WTC11 (cell line): ENCODE measurements at regions not wholly inside any gene's neighbourhood (a gene's known extent, or its start where the extent isn't known, plus 50 kb on each side); places are given as distances from the start of the nearest gene placed in this dataset.

Source experiments
- ATF1 ChIP-seq: sonication (generic); formaldehyde crosslinking; IDR thresholded peaks from 2 replicates; pipeline ENCODE4 v1.8.1; 2023; ENCODE audit warnings: mild to moderate bottlenecking, moderate library complexity, missing genetic modification reagents
- CREB1 ChIP-seq: sonication (generic); formaldehyde crosslinking; IDR thresholded peaks from 2 replicates; pipeline ENCODE4 v1.8.0; 2023; ENCODE audit warnings: mild to moderate bottlenecking, missing genetic modification reagents
- CTCF ChIP-seq: fragments of 200-600 bp; IDR thresholded peaks from 2 replicates; pipeline ENCODE4 v1.8.0; 2022; ENCODE audit warnings: antibody characterized with exemption
- ELF4 ChIP-seq: sonication (generic); formaldehyde crosslinking; IDR thresholded peaks from 2 replicates; pipeline ENCODE4 v1.8.1; 2022; ENCODE audit warnings: low read depth, mild to moderate bottlenecking, moderate library complexity, missing genetic modification reagents
- ETV6 ChIP-seq: sonication (generic); formaldehyde crosslinking; IDR thresholded peaks from 2 replicates; pipeline ENCODE4 v1.8.1; 2022; ENCODE audit warnings: mild to moderate bottlenecking, missing genetic modification reagents
- FOXP1 ChIP-seq: sonication (generic); formaldehyde crosslinking; IDR thresholded peaks from 2 replicates; pipeline ENCODE4 v1.8.0; 2022; ENCODE audit warnings: missing genetic modification reagents, mild to moderate bottlenecking, moderate library complexity, borderline replicate concordance
- KAT7 ChIP-seq: sonication (generic); formaldehyde crosslinking; IDR thresholded peaks from 2 replicates; pipeline ENCODE4 v1.8.1; 2023; ENCODE audit warnings: missing genetic modification reagents, mild to moderate bottlenecking, borderline replicate concordance
- MAX ChIP-seq: sonication (generic); formaldehyde crosslinking; IDR thresholded peaks from 2 replicates; pipeline ENCODE4 v1.8.0; 2022; ENCODE audit warnings: mild to moderate bottlenecking, missing genetic modification reagents
- SP1 ChIP-seq: sonication (generic); formaldehyde crosslinking; conservative IDR thresholded peaks from 2 replicates; pipeline ENCODE4 v1.8.1; 2022; ENCODE audit warnings: missing genetic modification reagents
- TCF7 ChIP-seq: sonication (generic); formaldehyde crosslinking; IDR thresholded peaks from 2 replicates; pipeline ENCODE4 v1.8.0; 2022; ENCODE audit warnings: mild to moderate bottlenecking, low read depth, missing genetic modification reagents, moderate library complexity
- TEAD4 ChIP-seq: sonication (generic); formaldehyde crosslinking; IDR thresholded peaks from 2 replicates; pipeline ENCODE4 v1.8.0; 2022; ENCODE audit warnings: mild to moderate bottlenecking, missing genetic modification reagents

GRCh38 chr1:221394011-221394544, 347.8 kb downstream of the DUSP10 start:
- no peak for TF ChIP-seq CTCF
- TF ChIP-seq SP1, result no peak
- no peak for TF ChIP-seq TEAD4 (CRISPR knock-in tag)
- TF ChIP-seq ELF4 (CRISPR knock-in tag), result no peak
- no peak for TF ChIP-seq MAX (CRISPR knock-in tag)
- no peak for TF ChIP-seq TCF7 (CRISPR knock-in tag)
- no peak for TF ChIP-seq ATF1 (CRISPR knock-in tag)
- TF ChIP-seq ETV6 (CRISPR knock-in tag), result no peak
- TF ChIP-seq FOXP1 (CRISPR knock-in tag), result no peak
- no peak for TF ChIP-seq CREB1 (CRISPR knock-in tag)
- TF ChIP-seq KAT7 (CRISPR knock-in tag), result no peak
